ENCODE measurements at regions not wholly inside any gene's neighbourhood (a gene's known extent, or its start where the extent isn't known, plus 50 kb on each side); places are given as distances from the start of the nearest gene placed in this dataset.

DNA sequence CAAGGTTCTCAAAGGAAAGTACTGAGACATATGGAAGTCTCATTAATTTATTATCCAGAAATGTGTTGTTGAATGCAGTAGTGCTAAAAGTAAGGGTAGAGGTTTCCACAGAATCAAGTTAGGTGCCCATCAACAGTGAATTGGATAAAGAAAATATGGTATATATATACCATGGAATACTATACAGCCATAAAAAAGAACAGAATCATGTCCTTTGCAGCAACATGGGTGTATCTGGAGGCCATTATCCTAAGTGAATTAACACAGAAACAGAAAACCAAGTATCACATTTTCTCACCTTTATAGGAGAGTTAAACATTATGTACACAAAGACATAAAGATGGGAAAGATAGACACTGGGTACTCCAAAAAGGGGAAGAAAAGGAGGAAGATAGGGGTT is 149.9 kb upstream of the RASSF8 start:
- H3K4me1 ChIP-seq (ENCODE audit: low read depth), result no peaks in the 10 kb centered on the region
- no peak overlapping the region for H3K4me3 ChIP-seq
- no peaks in the 10 kb centered on the region for H3K36me3 ChIP-seq (ENCODE audit: low read depth)
- DNase-seq (no peak), ATAC-seq (no peak)
- intact Hi-C loops (cut with DNase I, micrococcal nuclease), result no loop called here
- no peaks in the 10 kb centered on the region for H3K9me3 ChIP-seq
- TF ChIP-seq, protein P1, sequence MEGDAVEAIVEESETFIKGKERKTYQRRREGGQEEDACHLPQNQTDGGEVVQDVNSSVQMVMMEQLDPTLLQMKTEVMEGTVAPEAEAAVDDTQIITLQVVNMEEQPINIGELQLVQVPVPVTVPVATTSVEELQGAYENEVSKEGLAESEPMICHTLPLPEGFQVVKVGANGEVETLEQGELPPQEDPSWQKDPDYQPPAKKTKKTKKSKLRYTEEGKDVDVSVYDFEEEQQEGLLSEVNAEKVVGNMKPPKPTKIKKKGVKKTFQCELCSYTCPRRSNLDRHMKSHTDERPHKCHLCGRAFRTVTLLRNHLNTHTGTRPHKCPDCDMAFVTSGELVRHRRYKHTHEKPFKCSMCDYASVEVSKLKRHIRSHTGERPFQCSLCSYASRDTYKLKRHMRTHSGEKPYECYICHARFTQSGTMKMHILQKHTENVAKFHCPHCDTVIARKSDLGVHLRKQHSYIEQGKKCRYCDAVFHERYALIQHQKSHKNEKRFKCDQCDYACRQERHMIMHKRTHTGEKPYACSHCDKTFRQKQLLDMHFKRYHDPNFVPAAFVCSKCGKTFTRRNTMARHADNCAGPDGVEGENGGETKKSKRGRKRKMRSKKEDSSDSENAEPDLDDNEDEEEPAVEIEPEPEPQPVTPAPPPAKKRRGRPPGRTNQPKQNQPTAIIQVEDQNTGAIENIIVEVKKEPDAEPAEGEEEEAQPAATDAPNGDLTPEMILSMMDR (IDR thresholded peaks at IDR 0.05), result no peak

DNA sequence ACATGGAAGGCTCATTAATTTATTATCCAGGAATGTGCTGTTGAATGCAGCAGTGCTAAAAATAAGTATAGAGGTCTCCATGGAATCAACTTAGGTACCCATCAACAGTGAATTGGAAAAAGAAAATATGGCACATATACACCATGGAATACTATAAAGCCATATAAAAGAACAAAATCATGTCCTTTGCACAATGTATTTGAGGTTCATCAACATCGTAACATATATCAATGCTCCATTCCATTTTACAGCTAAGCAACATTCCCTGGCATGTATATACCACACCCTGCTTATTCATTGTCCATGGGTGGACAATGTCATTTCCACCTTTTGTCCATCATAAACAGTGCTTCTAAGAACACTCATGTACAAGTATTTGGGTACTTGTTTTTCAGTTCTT is 147.8 kb upstream of the RASSF8 start:
- no peak for DNase-seq
- TF ChIP-seq, protein P1 (IDR thresholded peaks at IDR 0.05), result no peak
- Histone ChIP-seq H3K4me1 (ENCODE audit: low read depth) (no peaks in the 10 kb centered on the region), H3K4me3 (no peak overlapping the region), H3K9me3 (no peaks in the 10 kb centered on the region), H3K36me3 (ENCODE audit: low read depth) (no peaks in the 10 kb centered on the region)
- intact Hi-C loops (cut with DNase I, micrococcal nuclease), result no loop called here
- no peak for ATAC-seq

DNA sequence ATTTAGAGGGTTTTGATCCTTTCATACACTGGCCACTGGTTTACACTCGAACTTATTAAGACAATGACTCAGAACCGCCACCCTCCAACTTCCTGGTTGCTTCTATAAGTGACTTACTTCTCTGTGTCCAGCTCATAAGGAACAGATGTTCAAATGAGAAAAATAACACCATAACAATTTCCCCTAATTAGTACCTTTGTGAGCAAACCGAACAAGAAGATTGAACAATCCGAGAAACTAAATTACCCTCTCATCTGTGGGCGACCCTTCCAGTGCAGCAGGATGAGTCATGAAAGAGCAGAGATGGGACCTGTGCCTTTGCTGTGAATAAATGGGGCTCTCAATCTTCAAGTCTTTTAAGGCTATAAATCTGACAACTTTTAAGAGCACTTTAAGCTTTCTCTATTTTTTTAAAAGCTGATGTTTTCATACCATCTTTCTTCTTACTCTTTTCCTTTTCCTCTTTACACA is 146.8 kb upstream of the RASSF8 start:
- no peaks in the 10 kb centered on the region for H3K36me3 ChIP-seq (ENCODE audit: low read depth)
- no peak overlapping the region for H3K4me3 ChIP-seq
- DNase-seq, result no peak
- TF ChIP-seq, protein P1 (IDR thresholded peaks at IDR 0.05), result no peak
- no peak for ATAC-seq
- H3K9me3 ChIP-seq, result no peaks in the 10 kb centered on the region
- H3K4me1 ChIP-seq (ENCODE audit: low read depth), result no peaks in the 10 kb centered on the region
- intact Hi-C loops (cut with DNase I, micrococcal nuclease), result no loop called here

DNA sequence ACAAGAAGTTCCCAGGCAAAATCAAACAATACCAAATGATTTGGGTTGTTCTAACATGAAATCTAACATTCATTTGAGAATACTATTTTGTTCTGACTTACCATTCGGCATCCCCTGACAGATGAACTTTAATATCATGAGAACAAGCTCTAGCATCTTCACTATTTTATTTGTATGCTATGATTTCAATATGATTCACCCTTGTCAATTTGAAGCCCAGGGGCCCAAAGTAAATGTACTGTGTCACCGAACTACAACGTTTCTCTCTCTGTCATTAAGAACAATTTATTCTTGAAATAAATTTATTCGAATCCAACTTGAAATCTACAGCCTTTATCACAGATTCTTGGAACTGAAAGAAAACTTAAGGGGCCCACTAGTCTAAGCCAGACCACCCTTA is 146.2 kb upstream of the RASSF8 start:
- no peak for DNase-seq
- no peaks in the 10 kb centered on the region for H3K4me1 ChIP-seq (ENCODE audit: low read depth)
- H3K4me3 ChIP-seq, result no peak overlapping the region
- ATAC-seq, result no peak
- H3K9me3 ChIP-seq, result no peaks in the 10 kb centered on the region
- TF ChIP-seq, protein P1 (IDR thresholded peaks at IDR 0.05), result no peak
- intact Hi-C loops (cut with DNase I, micrococcal nuclease), result no loop called here
- H3K36me3 ChIP-seq (ENCODE audit: low read depth), result no peaks in the 10 kb centered on the region

DNA sequence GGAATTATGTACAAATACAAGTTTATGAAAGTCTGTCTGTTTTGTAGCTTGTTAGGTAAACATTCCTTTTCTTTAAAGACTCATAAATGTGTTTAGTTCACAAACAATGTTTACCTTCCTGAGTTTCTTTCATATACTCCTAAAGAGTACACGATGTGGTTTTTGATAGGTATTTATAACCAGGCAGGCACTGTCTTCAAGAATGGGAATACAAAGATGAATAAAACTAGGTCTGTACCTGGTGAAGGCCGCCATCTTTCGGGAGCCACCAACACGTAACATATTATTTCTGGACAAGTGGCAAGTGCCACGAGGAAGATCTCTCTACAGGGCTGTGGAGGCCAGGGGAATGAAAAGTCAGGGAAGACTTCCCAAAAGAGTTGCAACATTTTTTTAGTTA is 144.6 kb upstream of the RASSF8 start:
- DNase-seq (no peak), ATAC-seq (no peak)
- intact Hi-C loops (cut with DNase I, micrococcal nuclease), result no loop called here
- TF ChIP-seq, protein P1 (IDR thresholded peaks at IDR 0.05), result no peak
- H3K36me3 ChIP-seq (ENCODE audit: low read depth), result no peaks in the 10 kb centered on the region
- no peak overlapping the region for H3K4me3 ChIP-seq
- no peaks in the 10 kb centered on the region for H3K4me1 ChIP-seq (ENCODE audit: low read depth)
- no peaks in the 10 kb centered on the region for H3K9me3 ChIP-seq

DNA sequence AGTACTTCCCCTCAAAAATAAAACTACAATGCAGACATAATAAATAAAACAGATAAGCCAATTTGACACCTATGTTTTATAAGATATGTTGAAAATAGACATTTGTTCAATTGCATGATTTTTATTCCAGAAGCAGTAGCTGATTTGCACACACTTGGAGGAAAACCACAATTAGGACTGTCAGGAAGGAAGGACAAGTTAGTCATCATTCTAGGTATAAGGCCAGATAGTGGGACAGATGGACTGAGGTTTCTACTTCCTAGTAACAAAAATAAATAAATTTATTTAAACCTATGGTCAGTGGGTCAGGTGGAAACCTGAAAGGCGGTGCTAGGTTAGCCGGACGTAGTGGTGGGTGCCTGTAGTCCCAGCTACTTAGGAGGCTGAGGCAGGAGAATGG is 141.8 kb upstream of the RASSF8 start:
- no peak for DNase-seq
- no peaks in the 10 kb centered on the region for H3K4me1 ChIP-seq (ENCODE audit: low read depth)
- H3K36me3 ChIP-seq (ENCODE audit: low read depth), result no peaks in the 10 kb centered on the region
- no peak for ATAC-seq
- no peaks in the 10 kb centered on the region for H3K9me3 ChIP-seq
- H3K4me3 ChIP-seq, result no peak overlapping the region
- intact Hi-C loops (cut with DNase I, micrococcal nuclease), result no loop called here
- TF ChIP-seq, protein P1 (IDR thresholded peaks at IDR 0.05), result no peak

All from mucosa of descending colon (tissue), 3 donors.